Psoas muscle (tissue), 7 donors: ENCODE measurements at regions not wholly inside any gene's neighbourhood (a gene's known extent, or its start where the extent isn't known, plus 50 kb on each side); places are given as distances from the start of the nearest gene placed in this dataset.
"Not testable (repeated sequence)": the region's sequence is repeated elsewhere in the genome, so short reads cannot be mapped to it uniquely, and the experiment has no call there.

Source experiments
- ATAC-seq, 4 donors: fragments of 200-7000 bp; cut with Tn5 transposase; one replicate each; pipeline ENCODE4 v1.9.1; 2020; ENCODE audit warnings: moderate library complexity in 3 of 4, mild to moderate bottlenecking in 2 of 4
- DNase-seq, 2 donors: peaks; one replicate each; pipeline ENCODE4 v3.0.0-alpha.2; 2020
- H3K27ac ChIP-seq: fragments of 200-600 bp; one replicate; pipeline ENCODE4 v1.8.0; 2022
- H3K27me3 ChIP-seq, 3 donors: fragments of 200-600 bp in 1 of 3; one replicate each; pipeline versions ENCODE4 v1.6.1 to v1.8.0; 2013 to 2022; ENCODE audit warnings: low read length in 2 of 3, mild to moderate bottlenecking in 2 of 3, moderate library complexity in 1 of 3; ENCODE audit not compliant: insufficient read depth in 3 of 3
- H3K36me3 ChIP-seq, 2 donors: fragments of 200-600 bp in 1 of 2; one replicate each; pipeline versions ENCODE4 v1.6.1 to v1.8.0; 2013 to 2022; ENCODE audit warnings: low read depth in 1 of 2, mild to moderate bottlenecking in 1 of 2, moderate library complexity in 1 of 2; ENCODE audit not compliant: insufficient read depth in 1 of 2
- H3K4me1 ChIP-seq: fragments of 200-600 bp; one replicate; pipeline ENCODE4 v1.8.0; 2022
- H3K4me3 ChIP-seq: fragments of 200-600 bp; one replicate; pipeline ENCODE4 v1.8.0; 2022; ENCODE audit warnings: mild to moderate bottlenecking
- H3K9me3 ChIP-seq: fragments of 200-600 bp; one replicate; pipeline ENCODE4 v1.8.0; 2022
- CTCF ChIP-seq: fragments of 200-600 bp; IDR thresholded peaks from one replicate; pipeline ENCODE4 v1.8.0; 2022; ENCODE audit warnings: antibody characterized with exemption
- WGBS, 3 donors: extraction: QIAGEN DNeasy Blood & Tissue Kit; methylation state at CpG; one replicate each; pipeline versions ENCODE4 v1.1.6 to v1.1.7; 2013; 5-methylcytosine and 5-hydroxymethylcytosine counted together
- intact Hi-C, 2 donors: fragments of 100-400 bp; cut with DNase I; formaldehyde crosslinking; loops; one replicate each; pipeline versions ENCODE4 v1.11.0 to v1.14.2; 2022
- donor health status: healthy with polysubstance abuse.
- donor health status: DM: no; HTN: no; CAD: no; lungs with moderate emphysema.
- donor health status: Bipolar disorder and iron deficiency.
- donor health status: healthy.
- donor health status: DM: yes; HTN: yes; CAD: no.
- donor health status: DM: no; HTN: no; CAD: no.
- donor health status: DM: yes; HTN: yes; CAD: no.

- intact Hi-C loops, result no loop called here
- Histone ChIP-seq H3K36me3 (no peaks in the 10 kb centered on the region), H3K4me1 (no peaks in the 10 kb centered on the region), H3K27ac (no peak overlapping the region), H3K27me3 (peaks cover 0 to 2% (median 0%) of the 10 kb centered on the region in 3 donors), H3K4me3 (no peak overlapping the region), H3K9me3 (no peaks in the 10 kb centered on the region)
- 25 to 42% (median 27%) methylated on average over 6 of the region's 6 CpGs for WGBS, 3 donors
- DNase-seq, result no peak
- no peak for TF ChIP-seq CTCF
- ATAC-seq, result no peak
Measured at GRCh38 chr6:159395609-159396008, 226.4 kb downstream of the FNDC1 start.

GRCh38 chr6:159392695-159393094 is 223.5 kb downstream of the FNDC1 start:
- H3K9me3 ChIP-seq, result not testable (repeated sequence)
- WGBS, 3 donors, result 87 to 89% (median 89%) methylated on average over 3 of the region's 3 CpGs

GRCh38 chr6:159390381-159390780 is 221.2 kb downstream of the FNDC1 start:
- WGBS, 3 donors, result 14 to 20% (median 19%) methylated on average over 3 of the region's 3 CpGs
- DNase-seq (peak in 1 of 2 donors; percentile 35), ATAC-seq (no peak)
- no peaks in the 10 kb centered on the region for H3K9me3 ChIP-seq
- H3K4me1 ChIP-seq, result no peaks in the 10 kb centered on the region
- H3K27me3 ChIP-seq, result no peaks in the 10 kb centered on the region
- no peaks in the 10 kb centered on the region for H3K36me3 ChIP-seq
- H3K4me3 ChIP-seq, result no peak overlapping the region
- TF ChIP-seq CTCF, result no peak
- H3K27ac ChIP-seq, result no peak overlapping the region
- intact Hi-C loops, result no loop called here

More at GRCh38 chr6:159392695-159393094, 223.5 kb downstream of the FNDC1 start:
- intact Hi-C loops, DNase-seq, ATAC-seq, H3K27me3 ChIP-seq, H3K27ac ChIP-seq, H3K4me3 ChIP-seq, H3K36me3 ChIP-seq, H3K4me1 ChIP-seq: not testable (repeated sequence)

GRCh38 chr6:159389695-159390094 is 220.5 kb downstream of the FNDC1 start:
- DNase-seq, result no peak
- ATAC-seq, result no peak
- no peaks in the 10 kb centered on the region for H3K27me3 ChIP-seq
- H3K9me3 ChIP-seq, result no peaks in the 10 kb centered on the region
- H3K27ac ChIP-seq, result no peak overlapping the region
- intact Hi-C loops, result no loop called here
- H3K4me3 ChIP-seq, result no peak overlapping the region
- H3K36me3 ChIP-seq, result no peaks in the 10 kb centered on the region
- TF ChIP-seq CTCF, result no peak
- no peaks in the 10 kb centered on the region for H3K4me1 ChIP-seq
- WGBS, 3 donors, result 54 to 61% (median 54%) methylated on average over 3 of the region's 3 CpGs

GRCh38 chr6:159380114-159380513 is 210.9 kb downstream of the FNDC1 start:
- DNase-seq (no peak), ATAC-seq (no peak)
- Histone ChIP-seq H3K4me1 (no peaks in the 10 kb centered on the region), H3K4me3 (no peak overlapping the region), H3K27ac (no peak overlapping the region), H3K27me3 (peaks cover 0 to 10% (median 0%) of the 10 kb centered on the region in 3 donors), H3K36me3 (no peaks in the 10 kb centered on the region), H3K9me3 (no peaks in the 10 kb centered on the region)
- intact Hi-C loops, result no loop called here
- no peak for TF ChIP-seq CTCF
- 85 to 96% (median 89%) methylated on average over 1 of the region's 1 CpG for WGBS, 3 donors
